Liver (tissue), 8 donors: ENCODE measurements at regions not wholly inside any gene's neighbourhood (a gene's known extent, or its start where the extent isn't known, plus 50 kb on each side); places are given as distances from the start of the nearest gene placed in this dataset.

ENCODE experiments used
- DNase-seq: peaks from one replicate; pipeline ENCODE4 v3.0.0-alpha.2; 2017; ENCODE audit warnings: low spot score
- H3K27ac ChIP-seq, 2 donors: one replicate each; pipeline ENCODE4 v1.7.0; 2013; ENCODE audit warnings: inconsistent platforms in 2 of 2, low read length in 2 of 2, control low read depth in 1 of 2, low read depth in 1 of 2, mild to moderate bottlenecking in 1 of 2
- H3K27me3 ChIP-seq, 4 donors: one replicate each; pipeline versions ENCODE4 v1.6.1 to v1.7.0; 2013; ENCODE audit warnings: low read length in 3 of 4, inconsistent platforms in 1 of 4, mild to moderate bottlenecking in 1 of 4, moderate library complexity in 1 of 4; ENCODE audit not compliant: control insufficient read depth in 4 of 4, insufficient read depth in 4 of 4
- H3K36me3 ChIP-seq, 4 donors: one replicate each; pipeline versions ENCODE4 v1.6.1 to v1.7.0; 2013; ENCODE audit warnings: low read length in 3 of 4, mild to moderate bottlenecking in 3 of 4, low read depth in 1 of 4, moderate library complexity in 1 of 4; ENCODE audit not compliant: control insufficient read depth in 4 of 4, insufficient read depth in 3 of 4
- H3K4me1 ChIP-seq, 4 donors: one replicate each; pipeline versions ENCODE4 v1.6.1 to v1.7.0; 2013; ENCODE audit warnings: low read length in 3 of 4, mild to moderate bottlenecking in 3 of 4, moderate library complexity in 1 of 4; ENCODE audit not compliant: control insufficient read depth in 4 of 4, insufficient read depth in 4 of 4
- H3K4me3 ChIP-seq, 3 donors: one replicate each; pipeline versions ENCODE4 v1.6.1 to v1.7.0; 2013; ENCODE audit warnings: low read length in 3 of 3, control low read depth in 1 of 3, low read depth in 1 of 3, mild to moderate bottlenecking in 1 of 3
- H3K9ac ChIP-seq, 2 donors: one replicate each; pipeline ENCODE4 v1.7.0; 2013; ENCODE audit warnings: low read length in 2 of 2, mild to moderate bottlenecking in 2 of 2, moderate library complexity in 2 of 2, control low read depth in 1 of 2, low read depth in 1 of 2
- H3K9me3 ChIP-seq, 4 donors: one replicate each; pipeline versions ENCODE4 v1.6.1 to v1.7.0; 2013; ENCODE audit warnings: low read length in 3 of 4; ENCODE audit not compliant: control insufficient read depth in 4 of 4
- EGR1 ChIP-seq, 2 donors: IDR thresholded peaks; 2 replicates each; pipeline ENCODE4 v1.6.1; 2016 to 2018; ENCODE audit warnings: antibody characterized with exemption in 2 of 2, low read depth in 2 of 2
- FOXA1 ChIP-seq: IDR thresholded peaks from 2 replicates; pipeline ENCODE4 v1.6.1; 2016; ENCODE audit warnings: antibody characterized with exemption
- FOXA2 ChIP-seq: IDR thresholded peaks from 2 replicates; pipeline ENCODE4 v1.6.1; 2016; ENCODE audit warnings: antibody characterized with exemption
- GABPA ChIP-seq, 2 donors: IDR thresholded peaks in 1 of 2; conservative IDR thresholded peaks in 1 of 2; 2 replicates each; pipeline ENCODE4 v1.6.1; 2016; ENCODE audit warnings: antibody characterized with exemption in 2 of 2, mild to moderate bottlenecking in 1 of 2, moderate library complexity in 1 of 2
- HNF4A ChIP-seq, 2 donors: conservative IDR thresholded peaks; 2 replicates each; pipeline ENCODE4 v1.6.1; 2016; ENCODE audit warnings: antibody characterized with exemption in 2 of 2, mild to moderate bottlenecking in 2 of 2
- JUND ChIP-seq, 2 donors: IDR thresholded peaks; 2 replicates each; pipeline ENCODE4 v1.6.1; 2016; ENCODE audit warnings: antibody characterized with exemption in 2 of 2
- RXRA ChIP-seq, 2 donors: IDR thresholded peaks; 2 replicates each; pipeline ENCODE4 v1.6.1; 2017 to 2018; ENCODE audit warnings: antibody characterized with exemption in 2 of 2, mild to moderate bottlenecking in 1 of 2
- SP1 ChIP-seq: IDR thresholded peaks from 2 replicates; pipeline ENCODE4 v1.6.1; 2018; ENCODE audit warnings: antibody characterized with exemption, mild to moderate bottlenecking
- TAF1 ChIP-seq: conservative IDR thresholded peaks from 2 replicates; pipeline ENCODE4 v1.6.1; 2016; ENCODE audit warnings: antibody characterized with exemption, mild to moderate bottlenecking
- WGBS: extraction: QIAGEN DNeasy Blood & Tissue Kit; methylation state at CpG from one replicate; pipeline ENCODE4 v1.1.7; 2013; 5-methylcytosine and 5-hydroxymethylcytosine counted together
- TF ChIP-seq, protein P1 (sequence below): IDR thresholded peaks from 2 replicates; pipeline ENCODE4 v1.6.1; 2016; ENCODE audit warnings: antibody characterized with exemption
- TF ChIP-seq, protein P2 (sequence below): IDR thresholded peaks from 2 replicates; pipeline ENCODE4 v1.6.1; 2016; ENCODE audit warnings: antibody characterized with exemption, mild to moderate bottlenecking
- TF ChIP-seq, protein P3 (sequence below): fragments of 150-350 bp; IDR thresholded peaks from 2 replicates; pipeline ENCODE4 v1.5.1; 2017; ENCODE audit warnings: improper control_type of control experiment, low read depth, low read length; ENCODE audit not compliant: missing input control
- donor health status: healthy.
- donor health status: healthy.
- donor health status: healthy.
- donor health status: healthy.
- donor health status: healthy.

DNA sequence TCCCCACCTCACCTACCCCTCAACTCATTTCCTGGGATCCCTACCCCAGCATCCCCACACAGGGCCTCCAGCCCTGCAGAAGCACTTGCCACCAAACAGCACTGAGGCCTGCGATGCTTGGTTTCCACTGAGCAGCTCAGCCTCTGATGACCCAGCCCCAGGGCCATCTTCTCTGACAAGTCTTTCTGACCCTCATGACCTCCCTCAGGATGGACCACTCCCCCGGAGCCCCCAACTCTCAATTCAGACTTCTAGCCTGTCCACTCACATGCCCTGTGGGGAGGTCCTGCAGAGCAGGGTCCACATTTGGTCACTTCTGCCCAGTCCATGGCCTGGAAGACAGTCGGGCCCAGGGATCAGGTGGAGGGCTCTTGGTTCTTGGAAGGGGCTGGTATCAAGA, 63.4 kb upstream of the SPATA12 start:
- TF ChIP-seq RXRA (IDR thresholded peaks at IDR 0.05): no peak
- no peak for TF ChIP-seq FOXA2
- TF ChIP-seq, protein P1, sequence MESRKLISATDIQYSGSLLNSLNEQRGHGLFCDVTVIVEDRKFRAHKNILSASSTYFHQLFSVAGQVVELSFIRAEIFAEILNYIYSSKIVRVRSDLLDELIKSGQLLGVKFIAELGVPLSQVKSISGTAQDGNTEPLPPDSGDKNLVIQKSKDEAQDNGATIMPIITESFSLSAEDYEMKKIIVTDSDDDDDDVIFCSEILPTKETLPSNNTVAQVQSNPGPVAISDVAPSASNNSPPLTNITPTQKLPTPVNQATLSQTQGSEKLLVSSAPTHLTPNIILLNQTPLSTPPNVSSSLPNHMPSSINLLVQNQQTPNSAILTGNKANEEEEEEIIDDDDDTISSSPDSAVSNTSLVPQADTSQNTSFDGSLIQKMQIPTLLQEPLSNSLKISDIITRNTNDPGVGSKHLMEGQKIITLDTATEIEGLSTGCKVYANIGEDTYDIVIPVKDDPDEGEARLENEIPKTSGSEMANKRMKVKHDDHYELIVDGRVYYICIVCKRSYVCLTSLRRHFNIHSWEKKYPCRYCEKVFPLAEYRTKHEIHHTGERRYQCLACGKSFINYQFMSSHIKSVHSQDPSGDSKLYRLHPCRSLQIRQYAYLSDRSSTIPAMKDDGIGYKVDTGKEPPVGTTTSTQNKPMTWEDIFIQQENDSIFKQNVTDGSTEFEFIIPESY: no peak
- TF ChIP-seq GABPA (IDR thresholded peaks at IDR 0.05 in 1 of 2, conservative IDR thresholded peaks at IDR 0.05 in 1 of 2): no peak
- TF ChIP-seq SP1: no peak
- TF ChIP-seq HNF4A (conservative IDR thresholded peaks at IDR 0.05): no peak
- Histone ChIP-seq H3K9me3 (no peaks in the 10 kb centered on the region), H3K27me3 (no peaks in the 10 kb centered on the region), H3K36me3 (no peaks in the 10 kb centered on the region), H3K27ac (no peak overlapping the region), H3K4me3 (no peak overlapping the region), H3K4me1 (no peaks in the 10 kb centered on the region), H3K9ac (no peak overlapping the region)
- DNase-seq: no peak
- 93% methylated on average over 3 of the region's 3 CpGs for WGBS

DNA sequence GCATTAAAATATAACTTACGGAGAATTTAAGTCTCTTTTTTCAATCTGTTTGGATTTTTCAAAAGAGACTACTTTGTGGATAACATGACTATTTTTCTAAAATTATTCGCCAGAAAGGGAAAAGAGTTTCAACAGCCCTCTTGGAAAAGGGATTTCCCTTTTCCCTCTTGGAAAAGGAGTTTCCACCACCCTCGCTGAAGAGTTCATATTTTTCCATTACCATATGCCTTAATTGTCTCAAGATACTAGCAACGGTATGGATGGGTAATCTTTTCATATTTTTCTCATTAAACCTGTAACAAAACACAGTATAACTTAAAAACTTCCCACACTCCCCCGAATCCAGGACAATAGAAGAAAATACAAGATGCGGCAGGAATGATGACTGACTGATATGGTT, 66.1 kb upstream of the SPATA12 start:
- 88% methylated on average over 6 of the region's 6 CpGs for WGBS
- no peak for TF ChIP-seq RXRA (IDR thresholded peaks at IDR 0.05)
- TF ChIP-seq SP1: no peak
- TF ChIP-seq FOXA2: no peak
- TF ChIP-seq HNF4A (conservative IDR thresholded peaks at IDR 0.05): no peak
- no peak for TF ChIP-seq GABPA (IDR thresholded peaks at IDR 0.05 in 1 of 2, conservative IDR thresholded peaks at IDR 0.05 in 1 of 2)
- TF ChIP-seq JUND (IDR thresholded peaks at IDR 0.05): no peak
- no peak for TF ChIP-seq EGR1 (IDR thresholded peaks at IDR 0.05; ENCODE audit: low read depth in 2 of 2)
- TF ChIP-seq FOXA1: no peak
- TF ChIP-seq, protein P2, sequence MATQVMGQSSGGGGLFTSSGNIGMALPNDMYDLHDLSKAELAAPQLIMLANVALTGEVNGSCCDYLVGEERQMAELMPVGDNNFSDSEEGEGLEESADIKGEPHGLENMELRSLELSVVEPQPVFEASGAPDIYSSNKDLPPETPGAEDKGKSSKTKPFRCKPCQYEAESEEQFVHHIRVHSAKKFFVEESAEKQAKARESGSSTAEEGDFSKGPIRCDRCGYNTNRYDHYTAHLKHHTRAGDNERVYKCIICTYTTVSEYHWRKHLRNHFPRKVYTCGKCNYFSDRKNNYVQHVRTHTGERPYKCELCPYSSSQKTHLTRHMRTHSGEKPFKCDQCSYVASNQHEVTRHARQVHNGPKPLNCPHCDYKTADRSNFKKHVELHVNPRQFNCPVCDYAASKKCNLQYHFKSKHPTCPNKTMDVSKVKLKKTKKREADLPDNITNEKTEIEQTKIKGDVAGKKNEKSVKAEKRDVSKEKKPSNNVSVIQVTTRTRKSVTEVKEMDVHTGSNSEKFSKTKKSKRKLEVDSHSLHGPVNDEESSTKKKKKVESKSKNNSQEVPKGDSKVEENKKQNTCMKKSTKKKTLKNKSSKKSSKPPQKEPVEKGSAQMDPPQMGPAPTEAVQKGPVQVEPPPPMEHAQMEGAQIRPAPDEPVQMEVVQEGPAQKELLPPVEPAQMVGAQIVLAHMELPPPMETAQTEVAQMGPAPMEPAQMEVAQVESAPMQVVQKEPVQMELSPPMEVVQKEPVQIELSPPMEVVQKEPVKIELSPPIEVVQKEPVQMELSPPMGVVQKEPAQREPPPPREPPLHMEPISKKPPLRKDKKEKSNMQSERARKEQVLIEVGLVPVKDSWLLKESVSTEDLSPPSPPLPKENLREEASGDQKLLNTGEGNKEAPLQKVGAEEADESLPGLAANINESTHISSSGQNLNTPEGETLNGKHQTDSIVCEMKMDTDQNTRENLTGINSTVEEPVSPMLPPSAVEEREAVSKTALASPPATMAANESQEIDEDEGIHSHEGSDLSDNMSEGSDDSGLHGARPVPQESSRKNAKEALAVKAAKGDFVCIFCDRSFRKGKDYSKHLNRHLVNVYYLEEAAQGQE: no peak
- TF ChIP-seq TAF1: no peak
- H3K9ac ChIP-seq: no peak overlapping the region
- no peaks in the 10 kb centered on the region for H3K9me3 ChIP-seq
- no peak overlapping the region for H3K27ac ChIP-seq
- no peaks in the 10 kb centered on the region for H3K4me1 ChIP-seq
- peaks cover 0 to 4% (median 0%) of the 10 kb centered on the region in 4 donors for H3K27me3 ChIP-seq
- no peak overlapping the region for H3K4me3 ChIP-seq
- H3K36me3 ChIP-seq: no peaks in the 10 kb centered on the region
- DNase-seq: no peak

DNA sequence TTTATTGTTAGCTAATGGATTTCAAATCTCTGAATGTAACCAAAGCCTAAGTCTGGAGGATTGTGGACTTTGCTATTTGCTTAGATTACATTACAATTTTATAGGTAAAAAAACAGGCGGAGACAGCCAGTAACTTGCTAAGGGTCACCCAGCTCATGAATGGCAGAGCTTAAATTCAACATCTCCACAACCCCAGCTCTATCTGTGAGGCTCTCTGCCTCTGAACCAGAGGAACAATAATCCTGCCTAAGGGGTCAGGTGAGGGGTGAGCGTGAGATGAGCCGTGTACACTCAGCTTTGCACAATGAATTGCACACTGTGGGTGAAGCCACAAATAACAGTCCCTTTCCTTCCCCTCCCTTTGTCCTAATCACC, 69.8 kb upstream of the SPATA12 start:
- Histone ChIP-seq H3K9me3 (no peaks in the 10 kb centered on the region), H3K9ac (no peak overlapping the region), H3K27ac (no peak overlapping the region), H3K4me3 (no peak overlapping the region), H3K36me3 (no peaks in the 10 kb centered on the region), H3K4me1 (no peaks in the 10 kb centered on the region), H3K27me3 (peaks cover 0 to 4% (median 0%) of the 10 kb centered on the region in 4 donors)
- DNase-seq: no peak
- 42% methylated on average over 3 of the region's 3 CpGs for WGBS
- TF ChIP-seq FOXA1: no peak
- TF ChIP-seq, protein P3, sequence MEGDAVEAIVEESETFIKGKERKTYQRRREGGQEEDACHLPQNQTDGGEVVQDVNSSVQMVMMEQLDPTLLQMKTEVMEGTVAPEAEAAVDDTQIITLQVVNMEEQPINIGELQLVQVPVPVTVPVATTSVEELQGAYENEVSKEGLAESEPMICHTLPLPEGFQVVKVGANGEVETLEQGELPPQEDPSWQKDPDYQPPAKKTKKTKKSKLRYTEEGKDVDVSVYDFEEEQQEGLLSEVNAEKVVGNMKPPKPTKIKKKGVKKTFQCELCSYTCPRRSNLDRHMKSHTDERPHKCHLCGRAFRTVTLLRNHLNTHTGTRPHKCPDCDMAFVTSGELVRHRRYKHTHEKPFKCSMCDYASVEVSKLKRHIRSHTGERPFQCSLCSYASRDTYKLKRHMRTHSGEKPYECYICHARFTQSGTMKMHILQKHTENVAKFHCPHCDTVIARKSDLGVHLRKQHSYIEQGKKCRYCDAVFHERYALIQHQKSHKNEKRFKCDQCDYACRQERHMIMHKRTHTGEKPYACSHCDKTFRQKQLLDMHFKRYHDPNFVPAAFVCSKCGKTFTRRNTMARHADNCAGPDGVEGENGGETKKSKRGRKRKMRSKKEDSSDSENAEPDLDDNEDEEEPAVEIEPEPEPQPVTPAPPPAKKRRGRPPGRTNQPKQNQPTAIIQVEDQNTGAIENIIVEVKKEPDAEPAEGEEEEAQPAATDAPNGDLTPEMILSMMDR: no peak
